A549 (cell line): ENCODE measurements at regions not wholly inside any gene's neighbourhood (a gene's known extent, or its start where the extent isn't known, plus 50 kb on each side); places are given as distances from the start of the nearest gene placed in this dataset.

Source experiments
- CEBPB ChIP-seq, 2 experiments: fragments of >200 bp in 1 of 2; sonication (Bioruptor Twin) in 1 of 2; formaldehyde crosslinking in 1 of 2; IDR thresholded peaks; 2 replicates each; pipeline ENCODE4 v1.6.1; 2012 to 2016
- CHD2 ChIP-seq: fragments of 150-350 bp; IDR thresholded peaks from 2 replicates; pipeline ENCODE4 v1.6.1; 2014; ENCODE audit warnings: low read length; ENCODE audit not compliant: partially characterized antibody
- CTCF ChIP-seq: fragments of >200 bp; sonication (Bioruptor Twin); formaldehyde crosslinking; IDR thresholded peaks from 3 replicates; pipeline ENCODE4 v1.5.1; 2016
- EHMT2 ChIP-seq: fragments of 200-600 bp; sonication (generic); IDR thresholded peaks from 2 replicates; pipeline ENCODE4 v1.6.1; 2016; ENCODE audit warnings: antibody characterized with exemption, low read depth, mild to moderate bottlenecking, moderate library complexity
- EP300 ChIP-seq, 2 experiments: fragments of >200 bp; sonication (Bioruptor Twin); formaldehyde crosslinking; IDR thresholded peaks; 2 replicates in 1 of 2; 3 replicates in 1 of 2; pipeline ENCODE4 v1.6.1; 2016 to 2017
- ESRRA ChIP-seq: fragments of 150-350 bp; IDR thresholded peaks from 2 replicates; pipeline ENCODE4 v1.6.1; 2014; ENCODE audit warnings: mild to moderate bottlenecking, low read length, borderline replicate concordance
- HDAC2 ChIP-seq: fragments of 200-600 bp; sonication (generic); IDR thresholded peaks from 2 replicates; pipeline ENCODE4 v1.6.1; 2016
- KDM5A ChIP-seq: fragments of 200-600 bp; sonication (generic); IDR thresholded peaks from 2 replicates; pipeline ENCODE4 v1.6.1; 2016; ENCODE audit warnings: antibody characterized with exemption, mild to moderate bottlenecking
- NR3C1 ChIP-seq: fragments of >200 bp; sonication (Bioruptor Twin); formaldehyde crosslinking; IDR thresholded peaks from 3 replicates; pipeline ENCODE4 v1.6.1; 2017
- PBX3 ChIP-seq: IDR thresholded peaks from 2 replicates; pipeline ENCODE4 v1.6.1; 2012
- POLR2A ChIP-seq: IDR thresholded peaks from 2 replicates; pipeline ENCODE4 v1.6.1; 2012; ENCODE audit warnings: mild to moderate bottlenecking, low read length
- RAD21 ChIP-seq, 2 experiments: fragments of >200 bp in 1 of 2; sonication (Bioruptor Twin) in 1 of 2; formaldehyde crosslinking in 1 of 2; IDR thresholded peaks in 1 of 2; conservative IDR thresholded peaks in 1 of 2; 2 replicates in 1 of 2; 3 replicates in 1 of 2; pipeline ENCODE4 v1.6.1; 2012 to 2018; ENCODE audit warnings: inconsistent platforms in 1 of 2
- REST ChIP-seq: fragments of 200-600 bp; sonication (generic); IDR thresholded peaks from 2 replicates; pipeline ENCODE4 v1.6.1; 2016; ENCODE audit warnings: antibody characterized with exemption, mild to moderate bottlenecking, moderate library complexity
- SMC3 ChIP-seq: fragments of >200 bp; sonication (Bioruptor Twin); formaldehyde crosslinking; IDR thresholded peaks from 3 replicates; pipeline ENCODE4 v1.6.1; 2018; ENCODE audit warnings: inconsistent platforms

GRCh38 chr14:100470523-100470897, 116.7 kb downstream of the BEGAIN start:
- no peak for TF ChIP-seq CHD2
- no peak for TF ChIP-seq REST
- TF ChIP-seq KDM5A: no peak
- TF ChIP-seq POLR2A: no peak
- TF ChIP-seq CTCF: no peak
- TF ChIP-seq RAD21 (conservative IDR thresholded peaks at IDR 0.05 in 1 of 2, IDR thresholded peaks at IDR 0.05 in 1 of 2): no peak
- no peak for TF ChIP-seq ESRRA
- no peak for TF ChIP-seq PBX3
- no peak for TF ChIP-seq SMC3
- TF ChIP-seq NR3C1: no peak
- TF ChIP-seq CEBPB (IDR thresholded peaks at IDR 0.05): no peak
- no peak for TF ChIP-seq HDAC2
- no peak for TF ChIP-seq EHMT2
- TF ChIP-seq EP300 (IDR thresholded peaks at IDR 0.05): no peak
